ENCODE measurements at regions not wholly inside any gene's neighbourhood (a gene's known extent, or its start where the extent isn't known, plus 50 kb on each side); places are given as distances from the start of the nearest gene placed in this dataset.

DNA sequence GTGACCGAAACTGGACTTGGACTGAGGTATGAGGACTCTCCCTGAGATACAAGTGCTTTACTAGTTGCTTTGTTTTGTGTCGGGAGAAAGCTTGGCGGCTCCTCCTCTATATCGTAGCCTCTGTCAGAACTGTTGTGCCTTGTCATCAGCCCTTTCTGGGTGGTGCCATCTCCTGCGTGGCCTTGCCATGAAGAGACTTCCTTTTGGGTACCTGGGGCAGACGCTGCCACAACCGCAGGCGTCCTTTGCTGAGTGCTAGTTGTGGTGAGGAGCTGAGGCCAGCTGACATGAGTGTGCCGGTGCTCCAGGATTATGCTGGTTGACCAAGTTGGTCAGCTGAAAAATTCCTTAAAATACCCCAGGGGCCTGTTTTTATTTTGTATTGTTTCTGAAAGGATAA is 124.5 kb downstream of the AKAP11 start:
- Histone ChIP-seq H3K4me1 (no peaks in the 10 kb centered on the region), H3K27me3 (no peaks in the 10 kb centered on the region), H3K9me3 (no peaks in the 10 kb centered on the region), H3K27ac (no peak overlapping the region), H3K36me3 (replicated peaks in 1 of 2; ENCODE audit: insufficient read depth in 1 of 2, low read depth in 2 of 2) (no peaks in the 10 kb centered on the region), H3K4me3 (no peak overlapping the region)
- DNase-seq = no peak
- no peak for TF ChIP-seq POLR2A (IDR thresholded peaks at IDR 0.05)
- TF ChIP-seq, protein P1, sequence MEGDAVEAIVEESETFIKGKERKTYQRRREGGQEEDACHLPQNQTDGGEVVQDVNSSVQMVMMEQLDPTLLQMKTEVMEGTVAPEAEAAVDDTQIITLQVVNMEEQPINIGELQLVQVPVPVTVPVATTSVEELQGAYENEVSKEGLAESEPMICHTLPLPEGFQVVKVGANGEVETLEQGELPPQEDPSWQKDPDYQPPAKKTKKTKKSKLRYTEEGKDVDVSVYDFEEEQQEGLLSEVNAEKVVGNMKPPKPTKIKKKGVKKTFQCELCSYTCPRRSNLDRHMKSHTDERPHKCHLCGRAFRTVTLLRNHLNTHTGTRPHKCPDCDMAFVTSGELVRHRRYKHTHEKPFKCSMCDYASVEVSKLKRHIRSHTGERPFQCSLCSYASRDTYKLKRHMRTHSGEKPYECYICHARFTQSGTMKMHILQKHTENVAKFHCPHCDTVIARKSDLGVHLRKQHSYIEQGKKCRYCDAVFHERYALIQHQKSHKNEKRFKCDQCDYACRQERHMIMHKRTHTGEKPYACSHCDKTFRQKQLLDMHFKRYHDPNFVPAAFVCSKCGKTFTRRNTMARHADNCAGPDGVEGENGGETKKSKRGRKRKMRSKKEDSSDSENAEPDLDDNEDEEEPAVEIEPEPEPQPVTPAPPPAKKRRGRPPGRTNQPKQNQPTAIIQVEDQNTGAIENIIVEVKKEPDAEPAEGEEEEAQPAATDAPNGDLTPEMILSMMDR (IDR thresholded peaks at IDR 0.05) = no peak
- intact Hi-C loops (cut with DNase I) = no loop called here
- 84% methylated on average over 6 to 9 of the region's 9 CpGs for WGBS, 2 donors
- no peak for ATAC-seq

DNA sequence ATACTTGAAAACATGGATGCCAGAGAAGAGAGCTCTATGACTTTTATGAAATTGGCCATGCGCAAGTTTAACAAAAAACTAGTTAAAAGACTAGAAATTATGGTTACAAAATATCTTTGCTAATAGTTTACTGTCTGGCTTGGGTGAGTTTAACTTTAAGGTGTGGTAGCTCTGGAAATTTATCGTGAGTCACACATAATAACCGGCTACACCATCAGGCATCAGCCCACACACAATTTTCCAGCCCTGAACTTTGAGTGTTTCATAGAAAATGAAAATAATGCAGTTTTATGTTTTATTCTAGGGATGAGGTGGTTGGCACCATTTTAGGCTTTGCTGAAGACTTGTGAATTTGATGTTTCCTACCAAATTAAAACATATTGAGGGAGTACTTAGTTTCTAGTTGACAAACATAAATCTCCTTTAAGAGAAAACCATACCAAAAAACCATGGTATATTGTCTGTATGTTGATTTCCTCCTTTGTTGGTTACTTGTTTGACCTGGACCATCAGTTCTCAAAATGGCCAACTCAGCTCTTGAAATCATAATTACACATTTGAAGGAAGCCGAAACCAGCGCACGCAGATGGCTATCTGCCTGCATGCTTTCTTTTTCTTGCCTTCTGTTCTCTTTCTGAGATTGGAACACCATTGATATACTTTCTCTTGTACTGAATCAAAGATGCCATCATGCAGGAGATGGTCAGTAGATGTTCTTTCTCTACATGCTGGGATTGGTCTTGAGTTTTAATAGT is 125.1 kb downstream of the AKAP11 start:
- 81 to 94% methylated on average over 6 of the region's 6 CpGs for WGBS, 2 donors
- Histone ChIP-seq H3K27me3 (no peaks in the 10 kb centered on the region), H3K36me3 (replicated peaks in 1 of 2; ENCODE audit: insufficient read depth in 1 of 2, low read depth in 2 of 2) (no peaks in the 10 kb centered on the region), H3K4me3 (no peak overlapping the region), H3K4me1 (no peaks in the 10 kb centered on the region), H3K9me3 (no peaks in the 10 kb centered on the region), H3K27ac (no peak overlapping the region)
- DNase-seq = no peak
- ATAC-seq = no peak
- intact Hi-C loops (cut with DNase I) = no loop called here
- TF ChIP-seq POLR2A (IDR thresholded peaks at IDR 0.05) = no peak
- TF ChIP-seq, protein P1 (IDR thresholded peaks at IDR 0.05) = no peak

DNA sequence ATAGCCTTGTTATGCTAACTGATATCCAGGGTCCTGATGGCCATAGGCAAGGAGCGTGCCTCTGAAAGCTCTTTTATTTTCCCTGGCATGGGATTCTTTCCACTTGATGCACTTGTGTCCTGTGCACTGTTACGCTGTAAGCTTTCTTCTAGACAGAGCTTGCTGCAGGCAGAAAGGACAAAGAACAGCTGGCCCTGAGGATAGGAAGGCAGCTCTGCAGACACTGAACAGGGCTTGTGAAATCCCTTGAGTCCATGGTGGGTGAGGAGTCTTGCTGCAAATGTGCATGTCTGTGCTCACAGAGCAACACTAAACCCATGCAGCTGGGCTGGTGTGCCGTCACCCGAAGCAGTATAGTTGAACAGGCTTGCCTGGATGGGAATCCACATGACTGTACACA is 126.6 kb downstream of the AKAP11 start:
- DNase-seq (no peak), ATAC-seq (no peak)
- Histone ChIP-seq H3K9me3 (no peaks in the 10 kb centered on the region), H3K36me3 (replicated peaks in 1 of 2; ENCODE audit: insufficient read depth in 1 of 2, low read depth in 2 of 2) (no peaks in the 10 kb centered on the region), H3K4me1 (no peaks in the 10 kb centered on the region), H3K4me3 (no peak overlapping the region), H3K27ac (no peak overlapping the region), H3K27me3 (no peaks in the 10 kb centered on the region)
- intact Hi-C loops (cut with DNase I) = no loop called here
- TF ChIP-seq, protein P1 (IDR thresholded peaks at IDR 0.05) = no peak
- no peak for TF ChIP-seq POLR2A (IDR thresholded peaks at IDR 0.05)
- WGBS, 2 donors = 69 to 70% methylated on average over 4 of the region's 4 CpGs

DNA sequence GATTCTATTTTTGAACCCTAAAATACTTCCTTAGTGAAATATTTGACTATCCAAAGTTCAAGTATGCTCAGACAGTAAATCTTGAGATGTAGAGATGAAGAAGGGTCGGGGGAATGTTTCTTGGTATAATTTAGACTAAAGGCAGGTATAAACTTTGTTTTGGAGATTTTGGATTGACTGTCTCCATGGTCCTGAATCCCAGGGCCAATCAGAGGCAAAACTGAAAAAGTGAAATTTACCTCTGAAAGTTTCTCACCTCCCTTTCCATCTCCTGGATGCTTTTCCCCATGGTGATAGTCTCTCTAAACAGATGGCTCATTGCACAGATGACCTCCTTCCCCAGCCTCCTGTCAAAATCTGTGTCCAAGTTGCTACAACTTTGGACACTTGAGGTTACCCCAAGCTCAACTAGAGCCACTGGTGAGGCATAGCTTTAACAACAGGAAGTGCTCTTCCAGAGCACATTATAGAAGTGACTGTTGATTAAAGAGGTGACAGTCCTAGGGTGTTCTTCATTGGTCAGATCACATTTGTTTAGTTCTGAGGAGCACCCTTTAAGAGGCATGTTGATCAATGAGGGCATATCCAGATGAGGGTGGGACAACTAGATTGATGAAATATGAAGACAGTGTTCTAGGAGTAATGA is 128.4 kb downstream of the AKAP11 start:
- no peak overlapping the region for H3K27ac ChIP-seq
- no peak overlapping the region for H3K4me3 ChIP-seq
- H3K27me3 ChIP-seq = no peaks in the 10 kb centered on the region
- no peaks in the 10 kb centered on the region for H3K4me1 ChIP-seq
- H3K36me3 ChIP-seq (replicated peaks in 1 of 2; ENCODE audit: insufficient read depth in 1 of 2, low read depth in 2 of 2) = no peaks in the 10 kb centered on the region
- intact Hi-C loops (cut with DNase I) = no loop called here
- ATAC-seq (no peak), DNase-seq (no peak)
- no peaks in the 10 kb centered on the region for H3K9me3 ChIP-seq
- 41 to 58% methylated on average over 1 of the region's 1 CpG for WGBS, 2 donors
- TF ChIP-seq POLR2A (IDR thresholded peaks at IDR 0.05) = no peak
- TF ChIP-seq, protein P1 (IDR thresholded peaks at IDR 0.05) = no peak

DNA sequence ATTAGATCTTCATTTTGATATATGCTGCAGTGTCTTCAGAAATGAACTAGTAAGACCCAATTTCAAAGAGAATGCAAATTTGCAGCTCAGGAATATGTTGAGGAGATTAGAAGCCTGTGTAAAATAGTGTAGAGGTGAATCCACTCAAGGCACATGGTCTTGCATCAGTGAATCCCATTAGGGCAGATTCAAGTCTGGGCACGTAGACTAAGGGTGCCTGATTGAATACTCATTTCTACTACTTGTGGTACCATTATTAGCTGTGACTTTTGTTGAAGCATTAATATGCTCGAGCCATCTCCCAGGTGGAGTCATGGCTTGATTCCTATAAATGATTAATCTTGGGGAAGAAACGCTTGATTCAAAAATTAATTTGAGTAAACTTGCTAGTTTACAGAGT is 129.4 kb downstream of the AKAP11 start:
- intact Hi-C loops (cut with DNase I) = no loop called here
- ATAC-seq = no peak
- no peak overlapping the region for H3K27ac ChIP-seq
- WGBS, 2 donors = 39 to 41% methylated on average over 3 of the region's 3 CpGs
- DNase-seq = no peak
- no peaks in the 10 kb centered on the region for H3K27me3 ChIP-seq
- no peak overlapping the region for H3K4me3 ChIP-seq
- TF ChIP-seq POLR2A (IDR thresholded peaks at IDR 0.05) = no peak
- TF ChIP-seq, protein P1 (IDR thresholded peaks at IDR 0.05) = no peak
- no peaks in the 10 kb centered on the region for H3K36me3 ChIP-seq (replicated peaks in 1 of 2; ENCODE audit: insufficient read depth in 1 of 2, low read depth in 2 of 2)
- no peaks in the 10 kb centered on the region for H3K9me3 ChIP-seq
- no peaks in the 10 kb centered on the region for H3K4me1 ChIP-seq
